ENCODE measurements at regions not wholly inside any gene's neighbourhood (a gene's known extent, or its start where the extent isn't known, plus 50 kb on each side); places are given as distances from the start of the nearest gene placed in this dataset.

DNA sequence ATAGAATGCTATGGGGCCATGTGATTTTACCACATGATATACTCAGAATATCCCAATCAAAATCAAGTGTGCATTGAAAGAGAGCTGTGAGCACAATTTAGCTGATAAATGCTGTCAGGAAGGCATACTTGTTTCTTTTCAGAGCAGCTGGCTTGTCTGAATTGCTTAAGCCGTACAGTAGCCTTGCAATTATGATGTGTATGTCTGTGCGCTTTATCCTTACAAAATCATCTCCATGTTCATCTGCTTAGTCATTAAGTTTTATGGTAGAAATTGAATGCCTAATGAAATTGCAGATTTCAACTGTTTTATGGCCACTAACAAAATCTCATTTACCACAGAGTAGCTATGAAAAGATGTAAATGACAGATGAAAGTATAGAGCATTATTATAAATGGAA is 346.0 kb upstream of the DLGAP1 start:
- TF ChIP-seq, protein P1, sequence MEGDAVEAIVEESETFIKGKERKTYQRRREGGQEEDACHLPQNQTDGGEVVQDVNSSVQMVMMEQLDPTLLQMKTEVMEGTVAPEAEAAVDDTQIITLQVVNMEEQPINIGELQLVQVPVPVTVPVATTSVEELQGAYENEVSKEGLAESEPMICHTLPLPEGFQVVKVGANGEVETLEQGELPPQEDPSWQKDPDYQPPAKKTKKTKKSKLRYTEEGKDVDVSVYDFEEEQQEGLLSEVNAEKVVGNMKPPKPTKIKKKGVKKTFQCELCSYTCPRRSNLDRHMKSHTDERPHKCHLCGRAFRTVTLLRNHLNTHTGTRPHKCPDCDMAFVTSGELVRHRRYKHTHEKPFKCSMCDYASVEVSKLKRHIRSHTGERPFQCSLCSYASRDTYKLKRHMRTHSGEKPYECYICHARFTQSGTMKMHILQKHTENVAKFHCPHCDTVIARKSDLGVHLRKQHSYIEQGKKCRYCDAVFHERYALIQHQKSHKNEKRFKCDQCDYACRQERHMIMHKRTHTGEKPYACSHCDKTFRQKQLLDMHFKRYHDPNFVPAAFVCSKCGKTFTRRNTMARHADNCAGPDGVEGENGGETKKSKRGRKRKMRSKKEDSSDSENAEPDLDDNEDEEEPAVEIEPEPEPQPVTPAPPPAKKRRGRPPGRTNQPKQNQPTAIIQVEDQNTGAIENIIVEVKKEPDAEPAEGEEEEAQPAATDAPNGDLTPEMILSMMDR (IDR thresholded peaks at IDR 0.05; ENCODE audit: low read depth, low read length) = no peak
- TF ChIP-seq POLR2A (IDR thresholded peaks at IDR 0.05; ENCODE audit: extremely low read depth, insufficient read length) = no peak
- no peak for TF ChIP-seq MAX (IDR thresholded peaks at IDR 0.05; ENCODE audit: low read depth, low read length)
- no peak for TF ChIP-seq MYC (IDR thresholded peaks at IDR 0.05; ENCODE audit: low read depth, low read length)

Data from NB4 (cell line).